NCI-H2081 (cell line): ENCODE measurements at regions not wholly inside any gene's neighbourhood (a gene's known extent, or its start where the extent isn't known, plus 50 kb on each side); places are given as distances from the start of the nearest gene placed in this dataset.
"Not testable (repeated sequence)": the region's sequence is repeated elsewhere in the genome, so short reads cannot be mapped to it uniquely, and the experiment has no call there.

ENCODE experiments used
- DNase-seq, 2 experiments: peaks; one replicate each; lab custom pipeline; 2025; lab: John Stamatoyannopoulos, UW

DNA sequence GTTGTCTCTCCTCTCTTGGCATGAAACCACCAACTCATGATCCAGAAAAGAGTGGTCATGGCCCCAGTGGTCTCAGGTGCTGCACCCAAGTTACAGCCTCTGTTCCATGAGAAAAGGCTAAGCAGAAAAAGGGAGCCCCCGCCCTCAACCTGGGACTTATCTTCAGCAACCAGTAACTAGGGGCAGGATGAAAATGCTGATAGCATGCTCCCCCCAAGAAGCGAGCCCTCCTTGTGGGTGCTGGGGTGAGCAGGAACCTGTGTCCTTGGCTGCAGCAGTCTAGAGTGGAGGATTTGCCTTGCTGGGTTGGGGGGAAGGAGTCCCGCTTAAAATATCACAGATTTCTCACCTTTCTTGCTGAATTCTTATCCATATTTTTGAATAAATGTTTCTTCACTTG lies 490.0 kb downstream of the SUCLG1 start:
- DNase-seq: no peak

DNA sequence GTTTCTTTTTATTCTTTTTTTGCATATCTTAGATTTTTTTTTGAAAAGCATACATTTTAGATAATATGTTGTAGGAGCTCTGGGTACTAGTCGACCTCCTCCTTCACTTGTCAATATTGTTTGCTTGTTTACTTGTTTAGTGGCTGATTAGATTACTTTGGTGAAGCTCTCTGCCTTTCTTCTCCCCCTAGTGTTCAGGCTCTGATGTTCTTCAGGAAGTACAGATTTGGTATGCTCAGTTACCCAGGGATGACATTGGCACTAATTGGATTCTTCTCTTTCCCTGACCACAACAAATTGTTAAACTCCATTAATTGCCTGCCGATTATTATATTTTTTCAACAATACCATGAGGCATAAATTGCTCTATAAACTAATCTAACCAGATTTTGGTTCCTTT lies 491.2 kb downstream of the SUCLG1 start:
- no peak for DNase-seq

DNA sequence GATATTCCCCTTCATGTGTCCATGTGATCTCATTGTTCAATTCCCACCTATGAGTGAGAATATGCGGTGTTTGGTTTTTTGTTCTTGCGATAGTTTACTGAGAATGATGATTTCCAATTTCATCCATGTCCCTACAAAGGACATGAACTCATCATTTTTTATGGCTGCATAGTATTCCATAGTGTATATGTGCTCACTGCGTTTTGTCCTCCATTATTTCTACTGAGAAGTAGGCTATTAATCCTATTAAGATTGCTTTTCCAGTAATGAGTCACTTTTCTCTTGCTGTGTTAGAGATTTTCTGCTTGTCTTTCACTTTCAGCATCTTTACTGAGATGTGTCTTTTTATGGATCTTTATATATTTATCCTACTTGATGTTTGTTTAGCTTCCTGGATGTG lies 492.1 kb downstream of the SUCLG1 start:
- not testable (repeated sequence) for DNase-seq

DNA sequence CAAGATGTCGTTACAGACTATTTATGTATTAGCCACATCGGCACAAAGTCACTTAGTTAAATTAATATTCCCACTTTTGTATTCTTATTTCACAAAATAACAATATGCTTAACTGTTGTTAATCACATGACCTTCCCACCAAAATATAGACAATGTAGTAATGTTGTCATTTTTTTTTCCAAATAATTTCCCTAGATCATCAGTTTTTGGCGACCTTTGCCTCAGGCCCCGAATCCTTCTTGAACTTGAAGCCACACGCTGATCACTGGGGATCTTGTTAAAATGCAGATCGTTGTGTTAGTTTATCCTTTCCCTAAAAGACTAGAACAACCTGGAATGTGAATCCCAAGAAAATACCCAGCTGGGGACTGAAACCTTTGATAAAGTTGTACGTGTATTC lies 497.6 kb downstream of the SUCLG1 start:
- DNase-seq: no peak

DNA sequence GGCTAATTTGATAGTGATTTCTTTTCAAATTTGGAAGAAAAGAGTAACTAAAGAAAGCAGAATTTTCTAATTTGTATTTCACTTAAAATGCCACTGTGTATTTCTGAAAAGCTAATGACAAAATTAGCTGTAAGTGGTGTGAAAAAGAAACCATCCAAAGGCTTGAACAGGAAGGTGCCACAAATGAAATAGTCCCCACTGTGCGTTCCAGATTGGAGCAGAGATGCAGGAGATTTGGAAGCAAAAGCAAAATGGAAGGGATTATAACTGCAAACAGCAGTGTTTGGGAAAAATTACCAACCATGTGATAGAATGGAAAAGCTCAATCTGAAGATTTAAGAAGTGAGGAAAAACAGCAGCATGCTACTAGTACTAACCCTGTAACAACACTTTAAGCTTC lies 498.7 kb downstream of the SUCLG1 start:
- DNase-seq: no peak

DNA sequence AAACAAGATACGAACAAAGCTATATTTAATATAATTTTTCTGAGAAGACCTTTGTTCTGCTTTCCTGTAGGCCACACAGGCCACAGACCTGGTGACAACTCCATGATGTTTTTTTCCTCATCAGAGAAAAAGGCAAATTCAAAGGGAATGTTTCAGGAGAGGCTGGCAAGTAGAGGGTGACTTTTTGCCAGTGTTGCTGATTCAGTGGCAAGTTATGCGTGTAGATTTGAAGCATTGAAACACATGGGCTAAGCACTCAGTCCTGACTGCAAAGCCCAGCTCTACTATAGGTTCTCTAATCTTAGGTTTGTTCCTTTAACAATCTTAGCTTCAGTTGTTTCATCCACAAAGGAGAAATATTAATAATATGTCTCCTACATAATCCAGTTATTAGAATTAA lies 499.8 kb downstream of the SUCLG1 start:
- no peak for DNase-seq

DNA sequence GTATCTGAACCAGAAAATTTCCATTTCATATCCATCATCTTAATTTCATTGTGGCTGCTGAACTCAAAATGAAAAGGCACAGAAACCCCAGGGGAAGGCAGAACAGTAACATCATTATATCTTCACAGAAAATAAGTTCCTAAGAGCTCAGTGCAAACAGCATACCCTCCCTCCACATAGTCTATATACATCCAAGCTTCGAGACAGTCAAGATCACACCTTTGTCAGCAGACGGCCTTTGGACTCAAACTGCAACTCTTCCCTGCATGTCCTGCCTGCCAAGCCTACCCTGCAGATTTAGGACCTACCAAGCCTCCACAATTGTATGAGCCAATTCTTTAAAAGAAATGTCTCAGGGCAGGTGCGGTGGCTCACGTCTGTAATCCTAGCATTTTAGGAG lies 502.1 kb downstream of the SUCLG1 start:
- DNase-seq: no peak

DNA sequence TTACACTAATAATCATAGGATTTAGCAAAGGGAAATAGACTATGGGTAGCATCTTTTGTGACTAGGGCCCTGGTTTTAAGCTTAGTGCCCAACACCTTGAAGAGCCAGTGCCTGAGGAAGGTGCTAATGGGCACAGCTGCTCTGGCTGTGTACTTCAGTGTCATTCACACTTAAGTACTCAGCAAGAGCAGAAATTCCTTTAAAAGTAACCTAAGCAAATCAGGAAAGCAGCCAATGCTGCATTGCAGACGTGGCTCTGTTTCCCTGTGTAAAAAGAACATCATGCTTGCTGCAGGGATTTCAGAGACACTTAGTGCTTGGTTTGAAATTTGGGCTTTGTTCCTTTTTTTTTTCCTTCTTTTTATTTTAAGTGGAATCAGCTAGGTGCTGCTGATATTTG lies 505.4 kb downstream of the SUCLG1 start:
- no peak for DNase-seq

DNA sequence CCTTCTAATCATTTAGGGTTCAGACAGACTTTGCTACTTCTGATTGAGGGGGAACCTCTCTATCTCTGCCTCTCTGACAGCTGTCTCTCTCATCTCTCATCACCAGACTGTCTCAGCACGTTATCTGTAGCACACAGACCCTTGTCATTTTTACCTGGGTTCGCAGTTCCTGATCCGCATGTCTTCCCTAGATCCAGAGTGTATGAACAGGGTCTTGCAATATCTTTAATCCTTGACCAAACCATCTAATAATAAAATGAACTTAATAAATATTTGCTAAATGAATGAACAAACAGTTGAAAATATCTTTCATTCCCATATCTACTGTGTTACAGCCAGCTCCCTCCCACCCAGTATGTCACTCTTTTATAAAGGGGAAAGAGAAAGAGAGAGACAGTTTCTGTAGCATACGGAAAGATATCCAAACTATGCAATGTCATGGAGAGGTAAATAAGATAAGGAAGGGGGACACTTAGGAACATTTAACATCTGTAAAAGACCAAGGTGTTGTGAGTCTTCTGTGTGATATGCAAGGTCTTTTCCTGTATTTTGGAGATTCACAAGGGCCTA lies 507.6 kb downstream of the SUCLG1 start:
- DNase-seq: no peak

DNA sequence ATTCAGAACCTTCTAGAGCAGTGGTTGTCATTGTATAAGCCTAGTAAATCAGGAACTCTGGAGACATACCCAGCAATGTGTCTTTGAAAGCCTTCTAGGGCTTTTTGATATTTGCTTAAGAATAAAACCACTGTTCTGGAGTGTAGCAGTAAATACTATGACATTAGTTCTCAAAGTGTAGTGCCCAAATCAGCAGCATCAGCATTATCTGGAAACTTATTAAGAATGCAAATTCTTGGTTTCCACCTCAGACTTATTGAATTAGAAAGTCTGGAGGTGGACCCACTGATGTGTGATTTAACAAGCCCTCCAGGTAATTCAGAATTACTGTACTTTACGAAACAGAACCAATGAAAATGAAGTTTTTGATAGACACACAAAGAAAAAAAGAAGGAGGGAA lies 509.7 kb downstream of the SUCLG1 start:
- no peak for DNase-seq

DNA sequence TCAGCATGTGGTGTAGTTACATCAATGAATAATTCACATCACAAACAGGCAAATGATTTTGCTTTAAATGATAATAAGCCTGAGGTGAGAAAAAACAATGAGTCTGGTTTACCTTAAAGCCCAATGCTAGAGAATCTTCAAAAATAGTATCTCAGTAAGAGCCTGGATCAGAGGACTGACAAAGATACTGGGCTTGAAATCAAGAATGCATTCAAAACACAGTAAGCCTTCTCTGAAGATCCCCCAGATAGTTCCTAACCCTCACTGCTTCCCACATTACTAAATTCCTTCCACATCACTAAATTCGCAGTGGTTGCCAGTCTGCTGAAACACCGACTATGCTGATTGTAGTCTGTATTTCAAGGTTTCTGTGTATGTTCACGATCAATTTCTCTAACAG lies 514.9 kb downstream of the SUCLG1 start:
- no peak for DNase-seq

DNA sequence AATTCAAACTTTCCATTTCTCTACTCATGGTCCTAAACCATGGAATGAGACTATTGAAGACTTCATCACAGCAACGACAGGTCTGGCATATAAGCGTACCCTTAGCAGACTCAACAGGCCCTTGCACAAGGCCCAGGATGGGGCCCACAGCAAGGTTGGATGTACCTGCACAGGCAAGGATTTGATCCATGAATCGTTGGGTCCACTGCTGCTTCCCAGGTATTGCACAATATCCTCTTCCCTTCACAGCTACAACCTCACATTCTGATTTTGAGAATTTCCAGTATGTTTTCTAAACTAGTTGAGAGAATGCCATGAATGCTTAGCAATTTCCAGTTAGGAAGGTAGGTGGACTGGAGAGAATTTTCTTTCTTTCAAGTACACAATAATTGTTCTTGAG lies 515.8 kb downstream of the SUCLG1 start:
- no peak for DNase-seq

DNA sequence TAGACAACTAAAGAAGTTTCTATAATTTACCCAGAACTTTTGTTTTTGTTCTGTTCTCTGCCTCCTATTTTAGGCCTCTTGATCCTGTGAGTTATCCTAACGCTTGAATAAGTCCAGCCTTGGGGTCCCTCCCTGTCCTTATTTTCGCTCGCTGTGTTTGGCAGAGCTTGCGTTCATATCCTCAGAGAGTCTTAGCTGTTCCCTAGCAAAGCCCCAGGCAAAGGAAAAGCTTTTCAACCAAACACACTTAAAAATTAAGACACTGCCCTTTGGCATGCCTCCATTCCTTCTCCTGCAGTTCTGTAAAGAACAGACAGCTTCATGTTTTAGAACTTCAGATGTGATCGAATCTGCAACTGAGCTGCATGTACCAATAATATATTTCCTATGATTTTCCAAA lies 517.2 kb downstream of the SUCLG1 start:
- no peak for DNase-seq

DNA sequence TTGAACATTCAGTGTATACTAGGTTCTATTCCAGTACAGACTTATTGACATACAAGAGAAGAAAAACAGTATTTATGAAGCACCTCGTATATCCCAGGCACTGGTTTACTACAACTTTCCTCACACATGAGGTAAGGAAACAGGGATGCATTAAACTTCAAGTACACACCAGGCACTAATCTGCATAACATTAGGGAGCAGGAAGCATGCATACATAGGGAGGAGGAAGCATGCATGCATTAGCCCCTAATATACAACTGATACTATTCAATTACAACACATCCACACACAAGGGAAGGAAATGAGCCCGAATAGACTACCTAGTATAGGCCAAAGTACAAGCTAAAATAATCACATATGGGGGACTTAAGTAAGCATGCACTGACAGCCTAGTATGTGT lies 525.3 kb downstream of the SUCLG1 start:
- no peak for DNase-seq

DNA sequence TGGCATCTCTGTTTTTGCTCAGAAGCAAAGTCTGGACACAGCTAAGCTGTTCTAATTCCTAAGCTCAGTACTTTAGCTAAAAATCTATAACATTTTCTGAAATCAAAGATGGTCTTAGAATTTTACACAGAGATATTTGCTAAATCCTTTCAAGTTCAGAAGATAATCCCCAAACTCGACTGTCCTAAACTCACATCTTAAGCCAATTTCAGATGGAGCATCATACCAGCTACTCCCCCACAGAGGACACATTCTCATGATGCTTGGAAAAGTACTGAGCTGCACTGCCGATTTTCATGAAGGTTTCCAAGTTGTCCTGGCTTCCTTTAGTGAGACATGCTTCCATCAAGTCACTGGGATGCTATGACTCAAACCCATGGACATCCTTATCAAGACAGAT lies 535.5 kb downstream of the SUCLG1 start:
- no peak for DNase-seq

DNA sequence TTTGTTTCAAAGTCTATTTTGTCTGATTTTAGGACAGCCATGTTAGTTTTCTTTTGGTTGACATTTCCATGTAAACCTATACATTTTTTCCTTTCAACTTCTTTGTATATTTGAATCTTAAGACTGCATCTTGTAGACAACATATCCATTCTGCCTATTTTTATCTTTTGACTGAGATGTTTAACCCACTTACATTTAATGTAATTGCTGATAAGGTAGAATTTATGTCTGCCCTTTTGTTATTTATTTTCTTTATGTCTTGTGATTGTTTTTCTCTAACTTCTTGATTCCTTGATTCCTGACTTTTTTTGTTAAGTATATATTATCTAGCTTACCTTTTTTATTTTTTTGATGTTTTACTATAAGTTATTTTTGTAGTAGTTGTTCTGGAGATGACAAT lies 542.5 kb downstream of the SUCLG1 start:
- DNase-seq: no peak

DNA sequence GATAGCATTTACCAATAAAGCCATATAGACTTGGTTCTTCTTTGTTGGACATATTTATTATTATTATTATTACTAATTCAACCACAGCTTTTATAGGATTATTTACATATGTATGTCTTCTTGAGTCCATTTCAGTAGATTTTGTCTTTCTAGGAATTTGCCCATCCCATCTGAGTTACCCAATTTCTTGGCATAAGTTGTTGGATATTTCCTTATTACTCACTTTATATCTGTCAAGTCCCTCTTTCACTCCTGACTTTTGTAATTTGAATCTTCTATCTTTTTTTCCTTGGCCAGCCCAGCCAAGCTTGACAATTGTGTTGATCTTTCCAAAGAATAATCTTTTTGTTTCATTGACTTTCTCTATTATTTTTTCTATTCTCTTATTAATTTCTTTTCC lies 543.7 kb downstream of the SUCLG1 start:
- DNase-seq: no peak

DNA sequence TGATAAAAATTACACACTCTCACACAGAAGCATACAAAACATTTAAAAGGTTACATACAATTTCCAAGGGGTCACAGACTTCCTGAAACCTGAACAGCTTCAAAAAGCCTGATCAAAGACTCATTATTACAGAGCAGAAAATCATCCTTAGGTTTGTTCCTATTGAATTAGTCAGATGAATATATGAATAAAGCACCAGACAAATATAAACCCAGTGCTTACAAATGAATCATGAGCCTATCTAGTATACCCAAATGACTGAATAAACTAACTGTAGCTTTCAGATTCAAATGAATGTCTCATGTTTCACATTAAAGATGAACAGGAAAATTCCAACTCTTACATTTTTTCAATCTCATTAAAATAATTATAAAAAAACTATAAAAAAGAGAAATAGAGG lies 550.3 kb downstream of the SUCLG1 start:
- DNase-seq: no peak

DNA sequence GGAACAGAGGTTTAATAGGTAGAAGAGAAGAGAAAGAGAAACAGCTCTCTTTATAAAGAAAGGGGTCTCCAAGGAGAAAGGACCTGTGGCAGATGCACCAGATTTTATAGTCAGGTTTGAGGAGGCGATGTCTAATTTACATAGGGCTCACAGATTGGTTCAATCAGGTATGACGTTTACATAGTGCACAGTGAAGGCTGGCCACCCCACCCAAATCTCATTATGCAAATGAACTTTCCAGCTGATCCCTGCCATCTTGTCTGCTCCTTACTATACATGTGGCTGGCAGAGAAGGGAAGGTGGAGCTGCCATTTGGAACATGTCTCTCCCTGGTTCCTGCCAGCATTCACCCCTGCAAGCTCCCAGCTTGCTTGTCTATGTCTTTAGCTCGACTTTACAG lies 557.8 kb downstream of the SUCLG1 start:
- DNase-seq: no peak

DNA sequence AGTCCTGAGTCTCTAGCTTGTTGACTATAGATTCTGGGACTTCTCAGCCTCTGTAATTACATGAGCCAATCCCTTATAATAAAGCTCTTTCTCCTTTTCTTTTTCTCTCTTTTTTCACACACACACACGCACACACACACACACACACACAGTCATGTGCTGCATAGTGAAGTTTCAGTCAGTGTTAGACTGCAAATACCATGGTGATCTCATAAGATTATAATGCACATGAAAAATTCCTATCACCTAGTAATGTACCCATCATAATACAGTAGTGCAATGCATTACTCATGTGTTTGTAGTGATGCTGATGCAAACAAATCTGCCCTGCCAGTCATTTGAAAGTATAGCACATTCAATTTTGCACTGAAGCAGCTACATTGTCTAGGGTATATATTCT lies 558.2 kb downstream of the SUCLG1 start:
- no peak for DNase-seq

DNA sequence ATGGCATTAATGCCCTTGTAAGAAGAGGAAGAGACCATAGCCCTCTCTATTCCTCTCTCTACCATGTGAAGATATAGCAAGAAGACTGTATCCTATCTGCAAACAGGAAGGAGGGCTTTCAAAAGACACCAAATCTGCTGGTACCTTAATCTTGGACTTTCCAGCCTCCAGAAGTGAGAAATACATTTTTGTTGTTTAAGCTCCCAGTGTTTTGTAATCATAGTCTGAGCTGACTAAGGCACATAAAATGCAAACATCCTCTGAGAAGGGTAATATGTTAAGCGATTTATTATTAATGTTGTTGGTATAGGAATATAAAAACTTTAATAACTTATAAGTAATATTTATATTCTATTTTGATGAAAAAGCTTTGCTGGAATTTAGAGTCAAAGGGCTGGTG lies 559.8 kb downstream of the SUCLG1 start:
- DNase-seq: no peak

DNA sequence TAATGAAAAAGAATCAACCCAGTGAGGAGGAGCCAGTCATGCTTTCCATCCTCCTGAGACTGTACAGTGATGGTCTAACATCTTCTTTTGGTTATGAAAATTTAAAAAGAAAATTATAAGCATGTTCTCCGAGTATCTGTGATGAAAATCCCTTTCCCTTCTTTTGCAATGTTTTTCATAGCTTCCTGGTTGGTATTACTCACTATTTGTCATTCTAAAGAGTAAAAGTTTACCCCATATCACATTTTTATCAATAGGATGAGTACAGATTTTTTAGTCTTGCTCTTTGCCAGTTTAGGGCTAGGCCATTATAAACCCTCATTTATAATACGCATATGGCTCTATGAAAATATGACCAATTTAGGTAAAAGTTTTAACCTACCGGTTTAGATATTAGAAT lies 564.1 kb downstream of the SUCLG1 start:
- DNase-seq: no peak

DNA sequence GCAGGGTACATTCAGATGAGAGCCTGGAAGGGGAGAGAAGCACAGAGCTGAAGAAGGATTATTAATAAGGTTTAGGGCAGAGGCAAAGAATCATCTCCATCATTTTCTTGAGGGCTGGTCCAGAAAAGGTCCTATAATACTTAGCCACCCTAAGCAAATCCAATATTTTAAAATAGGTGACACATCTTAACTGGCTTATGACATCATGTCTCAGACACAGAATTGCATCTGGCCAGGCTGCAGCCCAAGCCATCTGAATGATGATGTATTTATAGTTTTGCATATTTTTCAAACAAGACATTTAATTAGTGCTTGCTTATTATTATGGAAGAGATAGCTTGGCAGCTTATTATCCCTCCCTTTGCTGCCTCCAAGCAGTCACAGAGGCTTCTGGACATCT lies 571.3 kb downstream of the SUCLG1 start:
- no peak for DNase-seq

DNA sequence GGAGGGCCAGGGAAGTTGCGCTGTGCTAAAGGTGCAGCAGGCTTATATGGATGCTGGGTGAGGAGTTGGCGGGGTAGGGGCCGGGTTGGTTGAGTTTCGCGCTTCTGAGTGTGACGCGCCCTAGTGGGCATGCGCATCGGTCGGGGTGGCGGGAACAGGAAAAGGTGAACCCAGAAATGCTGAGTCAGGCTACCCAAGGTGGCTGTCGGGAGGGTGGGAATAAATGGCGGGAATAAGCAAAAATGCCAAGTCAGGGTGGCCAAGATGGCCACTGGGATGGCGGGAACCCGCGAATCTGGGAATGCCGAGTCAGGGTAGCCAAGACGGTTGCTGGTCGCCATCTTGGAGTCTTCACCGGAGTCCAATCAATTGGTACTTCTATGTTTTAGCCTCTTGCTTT lies 580.0 kb downstream of the SUCLG1 start:
- no peak for DNase-seq

DNA sequence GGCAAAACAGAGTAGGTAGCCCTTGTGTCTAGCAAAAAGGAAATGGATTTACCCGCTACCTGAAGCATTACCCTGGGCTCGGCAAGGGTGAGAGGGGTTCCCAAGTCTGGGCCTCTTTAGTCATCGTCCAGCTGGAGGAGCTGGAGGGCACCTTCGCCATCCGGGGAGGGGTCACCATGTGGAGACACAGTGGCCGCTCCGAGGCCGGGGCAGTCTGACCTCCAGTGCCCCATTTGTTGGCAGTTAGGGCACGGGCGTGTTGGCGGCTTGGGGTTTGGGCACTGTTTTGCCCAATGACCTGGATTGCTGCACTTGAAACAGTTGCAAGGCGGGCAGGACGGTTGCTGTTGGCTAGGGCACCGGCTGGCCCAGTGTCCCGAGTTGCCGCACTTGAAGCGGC lies 581.8 kb downstream of the SUCLG1 start:
- not testable (repeated sequence) for DNase-seq
